Prostate gland (tissue), 2 donors: ENCODE measurements at regions not wholly inside any gene's neighbourhood (a gene's known extent, or its start where the extent isn't known, plus 50 kb on each side); places are given as distances from the start of the nearest gene placed in this dataset.

Experiments
- DNase-seq: peaks from one replicate; pipeline ENCODE4 v3.0.0-alpha.2; 2019; ENCODE audit warnings: low spot score
- H3K27ac ChIP-seq, 2 donors: fragments of 200-600 bp; sonication (generic); 2 replicates each; pipeline ENCODE4 v1.5.1; 2017 to 2019
- H3K27me3 ChIP-seq: fragments of 200-600 bp; sonication (generic); replicated peaks from 2 replicates; pipeline ENCODE4 v1.5.1; 2019; ENCODE audit not compliant: insufficient read depth
- H3K36me3 ChIP-seq, 2 donors: fragments of 200-600 bp; sonication (generic); 1 replicate in 1 of 2; 2 replicates in 1 of 2; pipeline versions ENCODE4 v1.5.1 to v1.8.1; 2017 to 2019
- H3K4me1 ChIP-seq: fragments of 200-600 bp; sonication (generic); replicated peaks from 2 replicates; pipeline ENCODE4 v1.5.1; 2019
- H3K4me3 ChIP-seq, 2 donors: fragments of 200-600 bp; sonication (generic); 2 replicates each; pipeline ENCODE4 v1.5.1; 2017 to 2019
- H3K9me3 ChIP-seq: fragments of 200-600 bp; sonication (generic); 2 replicates; pipeline ENCODE4 v1.5.1; 2017
- POLR2A ChIP-seq: fragments of 450-650 bp; IDR thresholded peaks from one replicate; pipeline ENCODE4 v1.6.1; 2016; ENCODE audit warnings: antibody characterized with exemption, mild to moderate bottlenecking
- POLR2AphosphoS5 ChIP-seq: sonication (generic); formaldehyde crosslinking; IDR thresholded peaks from one replicate; pipeline ENCODE4 v1.6.1; 2017; ENCODE audit warnings: antibody characterized with exemption
- WGBS: methylation state at CpG from one replicate; pipeline ENCODE4 v1.1.5; 2018; 5-methylcytosine and 5-hydroxymethylcytosine counted together
- intact Hi-C: fragments of 100-400 bp; cut with DNase I; formaldehyde crosslinking; loops from one replicate; pipeline ENCODE4 v1.14.2; 2022
- TF ChIP-seq, protein P1 (sequence below), 4 experiments: fragments of 200-600 bp in 2 of 4; fragments of 450-650 bp in 2 of 4; sonication (generic) in 2 of 4; IDR thresholded peaks; 1 replicate in 3 of 4; 2 replicates in 1 of 4; pipeline ENCODE4 v1.5.1; 2016 to 2019; ENCODE audit warnings: antibody characterized with exemption in 4 of 4, mild to moderate bottlenecking in 2 of 4, moderate library complexity in 2 of 4

DNA sequence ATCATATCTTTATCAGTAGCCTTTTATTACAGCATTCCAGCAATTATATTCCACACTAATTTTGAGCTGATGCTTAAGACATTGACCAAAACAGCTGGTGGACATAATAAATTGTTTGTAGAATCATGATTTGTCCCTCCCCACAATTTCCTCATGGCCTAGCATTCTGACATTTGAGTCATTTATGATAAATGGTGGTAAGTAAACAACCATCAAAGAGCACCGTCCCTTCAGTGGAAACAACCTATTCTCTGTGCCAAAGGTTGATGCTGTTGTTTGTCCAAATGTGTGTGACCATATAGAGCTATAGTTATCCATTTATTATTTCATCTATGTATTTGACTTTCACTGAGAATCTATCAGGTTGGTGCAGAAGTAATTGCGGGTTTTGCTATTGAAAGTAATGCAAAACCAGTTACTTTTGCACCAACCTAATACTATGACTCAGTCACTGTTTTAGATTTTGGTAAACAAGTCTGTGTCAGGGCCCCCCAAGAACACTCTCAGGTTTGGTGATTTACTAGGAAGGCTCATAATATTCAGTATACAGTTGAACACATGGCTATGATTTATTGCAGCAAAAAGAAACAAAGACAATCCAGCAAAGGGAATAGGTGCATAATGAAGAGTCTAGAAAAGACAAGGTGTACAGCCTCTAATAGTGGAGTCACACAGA lies 608.7 kb upstream of the REG3G start:
- DNase-seq = no peak
- H3K4me1 ChIP-seq = no peaks in the 10 kb centered on the region
- H3K27ac ChIP-seq = no peak overlapping the region
- no peaks in the 10 kb centered on the region for H3K27me3 ChIP-seq
- H3K9me3 ChIP-seq = no peaks in the 10 kb centered on the region
- TF ChIP-seq POLR2AphosphoS5 = no peak
- TF ChIP-seq POLR2A = no peak
- TF ChIP-seq, protein P1, sequence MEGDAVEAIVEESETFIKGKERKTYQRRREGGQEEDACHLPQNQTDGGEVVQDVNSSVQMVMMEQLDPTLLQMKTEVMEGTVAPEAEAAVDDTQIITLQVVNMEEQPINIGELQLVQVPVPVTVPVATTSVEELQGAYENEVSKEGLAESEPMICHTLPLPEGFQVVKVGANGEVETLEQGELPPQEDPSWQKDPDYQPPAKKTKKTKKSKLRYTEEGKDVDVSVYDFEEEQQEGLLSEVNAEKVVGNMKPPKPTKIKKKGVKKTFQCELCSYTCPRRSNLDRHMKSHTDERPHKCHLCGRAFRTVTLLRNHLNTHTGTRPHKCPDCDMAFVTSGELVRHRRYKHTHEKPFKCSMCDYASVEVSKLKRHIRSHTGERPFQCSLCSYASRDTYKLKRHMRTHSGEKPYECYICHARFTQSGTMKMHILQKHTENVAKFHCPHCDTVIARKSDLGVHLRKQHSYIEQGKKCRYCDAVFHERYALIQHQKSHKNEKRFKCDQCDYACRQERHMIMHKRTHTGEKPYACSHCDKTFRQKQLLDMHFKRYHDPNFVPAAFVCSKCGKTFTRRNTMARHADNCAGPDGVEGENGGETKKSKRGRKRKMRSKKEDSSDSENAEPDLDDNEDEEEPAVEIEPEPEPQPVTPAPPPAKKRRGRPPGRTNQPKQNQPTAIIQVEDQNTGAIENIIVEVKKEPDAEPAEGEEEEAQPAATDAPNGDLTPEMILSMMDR (IDR thresholded peaks at IDR 0.05) = no peak
- intact Hi-C loops = no loop called here
- no peaks in the 10 kb centered on the region for H3K36me3 ChIP-seq
- 71% methylated on average over 2 of the region's 2 CpGs for WGBS
- H3K4me3 ChIP-seq = no peak overlapping the region

DNA sequence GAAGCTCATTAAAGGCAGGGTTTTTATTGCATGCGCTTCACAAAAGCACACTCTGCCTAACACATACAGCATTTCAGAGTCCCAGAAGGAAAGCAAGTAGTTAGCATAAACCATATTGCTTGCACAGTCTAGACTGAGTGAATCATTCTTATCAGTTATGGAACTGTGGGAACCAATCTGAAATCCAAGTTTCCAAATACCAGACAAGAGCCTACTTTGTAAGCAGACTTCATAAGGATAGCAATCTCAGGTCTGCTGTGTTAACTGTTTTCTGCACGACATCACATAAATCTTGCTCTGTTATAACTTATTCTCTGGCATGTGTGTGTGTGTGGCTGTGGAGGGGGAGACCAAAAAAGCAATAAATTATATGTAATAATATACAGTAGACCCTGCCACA lies 608.1 kb upstream of the REG3G start:
- Histone ChIP-seq H3K9me3 (no peaks in the 10 kb centered on the region), H3K4me3 (no peak overlapping the region), H3K36me3 (no peaks in the 10 kb centered on the region), H3K27me3 (no peaks in the 10 kb centered on the region), H3K27ac (no peak overlapping the region), H3K4me1 (no peaks in the 10 kb centered on the region)
- no peak for DNase-seq
- WGBS = 15% methylated on average over 2 of the region's 2 CpGs
- intact Hi-C loops = no loop called here
- TF ChIP-seq POLR2A (no peak), POLR2AphosphoS5 (no peak)
- TF ChIP-seq, protein P1 (IDR thresholded peaks at IDR 0.05) = no peak

DNA sequence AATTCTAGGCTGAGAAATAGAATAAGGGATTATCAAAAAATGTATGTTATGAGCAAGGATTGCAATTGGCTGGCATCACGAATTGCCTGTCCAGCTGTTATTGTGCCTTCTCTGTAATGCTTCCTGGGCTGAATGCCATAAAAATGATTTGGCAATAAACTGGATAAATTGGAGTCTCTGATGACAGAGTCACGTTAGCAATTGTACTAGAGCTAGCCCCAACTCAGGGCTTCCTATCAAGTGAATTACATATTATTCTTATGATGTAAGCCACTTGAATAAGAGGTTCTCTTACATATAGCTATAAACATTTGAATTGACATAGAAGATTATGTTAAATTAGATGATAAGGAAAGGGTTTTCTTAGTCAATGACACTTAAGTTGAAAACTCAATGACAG lies 607.5 kb upstream of the REG3G start:
- Histone ChIP-seq H3K4me3 (no peak overlapping the region), H3K36me3 (no peaks in the 10 kb centered on the region), H3K27ac (no peak overlapping the region), H3K9me3 (no peaks in the 10 kb centered on the region), H3K27me3 (no peaks in the 10 kb centered on the region), H3K4me1 (no peaks in the 10 kb centered on the region)
- 17% methylated on average over 2 of the region's 2 CpGs for WGBS
- intact Hi-C loops = no loop called here
- TF ChIP-seq POLR2AphosphoS5 (no peak), POLR2A (no peak)
- TF ChIP-seq, protein P1 (IDR thresholded peaks at IDR 0.05) = no peak
- DNase-seq = no peak

DNA sequence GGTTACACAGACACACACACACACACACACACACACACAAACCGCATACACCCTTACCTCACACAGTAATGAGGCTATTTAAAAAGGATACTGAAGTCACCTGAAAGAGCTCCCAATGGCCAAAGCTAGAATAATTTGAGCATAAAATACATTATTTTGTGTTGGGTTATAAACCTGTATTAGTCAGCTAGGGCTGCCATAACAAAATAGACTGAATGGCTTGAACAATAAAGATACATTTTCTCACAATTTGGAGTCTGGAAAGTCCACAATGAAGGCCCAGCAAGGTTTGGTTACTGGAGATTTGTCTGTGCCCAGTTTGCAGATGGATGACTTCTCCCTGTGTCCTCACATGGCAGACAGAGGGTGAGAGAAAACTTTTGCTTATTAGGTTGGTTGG lies 605.4 kb upstream of the REG3G start:
- Histone ChIP-seq H3K36me3 (no peaks in the 10 kb centered on the region), H3K4me3 (no peak overlapping the region), H3K27me3 (no peaks in the 10 kb centered on the region), H3K9me3 (no peaks in the 10 kb centered on the region), H3K4me1 (no peaks in the 10 kb centered on the region), H3K27ac (no peak overlapping the region)
- intact Hi-C loops = no loop called here
- DNase-seq = no peak
- TF ChIP-seq POLR2AphosphoS5 (no peak), POLR2A (no peak)
- TF ChIP-seq, protein P1 (IDR thresholded peaks at IDR 0.05) = no peak
- 96% methylated on average over 1 of the region's 1 CpG for WGBS

DNA sequence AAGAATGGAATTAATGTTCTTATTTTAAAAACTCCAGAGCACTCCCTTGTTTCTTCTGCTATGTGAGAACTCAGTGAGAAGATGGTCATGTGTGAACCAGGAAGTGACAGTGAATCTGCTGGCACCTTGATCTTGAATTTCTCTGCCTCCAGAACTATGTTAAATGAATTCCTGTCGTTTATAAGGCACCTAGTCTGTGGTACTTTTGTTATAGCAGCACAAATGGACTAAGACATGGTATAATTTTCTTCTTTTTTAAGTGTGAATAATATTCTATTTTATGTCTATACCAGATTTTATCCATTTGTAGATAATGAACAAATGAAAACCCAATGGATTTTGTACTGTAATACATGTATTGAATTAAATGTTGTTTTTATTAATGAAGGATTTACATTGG lies 601.9 kb upstream of the REG3G start:
- no peaks in the 10 kb centered on the region for H3K36me3 ChIP-seq
- no peaks in the 10 kb centered on the region for H3K9me3 ChIP-seq
- WGBS = 67% methylated on average over 1 of the region's 1 CpG
- TF ChIP-seq, protein P1 (IDR thresholded peaks at IDR 0.05) = no peak
- TF ChIP-seq POLR2A = no peak
- no peak for TF ChIP-seq POLR2AphosphoS5
- DNase-seq = no peak
- no peak overlapping the region for H3K4me3 ChIP-seq
- H3K4me1 ChIP-seq = no peaks in the 10 kb centered on the region
- intact Hi-C loops = no loop called here
- H3K27ac ChIP-seq = no peak overlapping the region
- H3K27me3 ChIP-seq = no peaks in the 10 kb centered on the region
